ENCODE measurements at regions not wholly inside any gene's neighbourhood (a gene's known extent, or its start where the extent isn't known, plus 50 kb on each side); places are given as distances from the start of the nearest gene placed in this dataset.

DNA sequence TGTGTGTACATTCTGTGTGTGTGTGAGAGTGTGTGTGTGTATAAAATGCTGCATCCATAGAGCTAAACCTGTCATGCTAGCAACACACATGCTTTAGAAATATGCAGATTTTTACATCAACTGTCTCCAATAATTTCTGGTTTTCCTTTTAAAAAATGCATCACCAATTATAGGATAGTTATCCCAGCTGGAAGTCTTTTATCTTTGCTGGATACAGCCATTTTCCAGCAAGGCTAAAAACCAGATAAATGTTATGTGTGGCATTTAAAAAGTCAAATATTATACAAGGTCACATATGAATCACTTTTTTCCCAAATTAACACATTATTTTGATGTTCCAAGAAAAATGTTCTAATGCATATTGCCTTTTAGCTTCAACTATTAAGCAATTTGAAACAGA, 202.0 kb upstream of the IPO5 start:
- POLR2A ChIA-PET, result no interaction called here
- H3K79me2 ChIP-seq (ENCODE audit: control insufficient read depth, insufficient read depth, low read length), result no peaks in the 10 kb centered on the region
- Mint-ChIP-seq H3K27me3 (peaks cover 2% of the 10 kb centered on the region), H3K27ac (no peak overlapping the region), H3K4me1 (no peaks in the 10 kb centered on the region), H3K9me3 (ENCODE audit: insufficient read depth) (no peaks in the 10 kb centered on the region), H3K4me3 (no peak overlapping the region)
- no peak overlapping the region for H3K4me3 ChIP-seq (ENCODE audit: control extremely low read depth in 1 of 5, extremely low read depth in 1 of 5, insufficient read depth in 1 of 5, low read depth in 2 of 5, low read length in 4 of 5)
- peaks cover 0 to 6% (median 0%) of the 10 kb centered on the region in 3 donors for H3K9me3 ChIP-seq (ENCODE audit: control extremely low read depth in 1 of 3, control insufficient read depth in 2 of 3, insufficient read depth in 1 of 3, low read length in 2 of 3)
- no peak overlapping the region for H3K27ac ChIP-seq (ENCODE audit: low read length in 2 of 2)
- no peaks in the 10 kb centered on the region for H3K27me3 ChIP-seq (replicated peaks in 1 of 4; ENCODE audit: control extremely low read depth in 1 of 4, control insufficient read depth in 3 of 4, insufficient read depth in 4 of 4, low read length in 3 of 4)
- intact Hi-C loops (cut with micrococcal nuclease), result no loop called here
- no peak for DNase-seq
- H2AFZ ChIP-seq (ENCODE audit: insufficient read depth, low read depth, low read length, poor library complexity, severe bottlenecking), result no peak overlapping the region
- no peak overlapping the region for H3K4me2 ChIP-seq (replicated peaks; ENCODE audit: low read depth, low read length, poor library complexity, severe bottlenecking)
- no peaks in the 10 kb centered on the region for H3K4me1 ChIP-seq (ENCODE audit: control insufficient read depth in 2 of 2, insufficient read depth in 2 of 2, low read length in 2 of 2)
- CTCF ChIA-PET, result no interaction called here
- no peaks in the 10 kb centered on the region for H4K20me1 ChIP-seq (ENCODE audit: control insufficient read depth, insufficient read depth, low read length, poor library complexity, severe bottlenecking)
- no peak for ATAC-seq (ENCODE audit: low read depth)
- H3K36me3 ChIP-seq (replicated peaks in 1 of 2; ENCODE audit: control extremely low read depth in 1 of 2, control insufficient read depth in 1 of 2, extremely low read depth in 1 of 2, insufficient read depth in 2 of 2, low read length in 1 of 2), result no peaks in the 10 kb centered on the region
- TF ChIP-seq, protein P1, sequence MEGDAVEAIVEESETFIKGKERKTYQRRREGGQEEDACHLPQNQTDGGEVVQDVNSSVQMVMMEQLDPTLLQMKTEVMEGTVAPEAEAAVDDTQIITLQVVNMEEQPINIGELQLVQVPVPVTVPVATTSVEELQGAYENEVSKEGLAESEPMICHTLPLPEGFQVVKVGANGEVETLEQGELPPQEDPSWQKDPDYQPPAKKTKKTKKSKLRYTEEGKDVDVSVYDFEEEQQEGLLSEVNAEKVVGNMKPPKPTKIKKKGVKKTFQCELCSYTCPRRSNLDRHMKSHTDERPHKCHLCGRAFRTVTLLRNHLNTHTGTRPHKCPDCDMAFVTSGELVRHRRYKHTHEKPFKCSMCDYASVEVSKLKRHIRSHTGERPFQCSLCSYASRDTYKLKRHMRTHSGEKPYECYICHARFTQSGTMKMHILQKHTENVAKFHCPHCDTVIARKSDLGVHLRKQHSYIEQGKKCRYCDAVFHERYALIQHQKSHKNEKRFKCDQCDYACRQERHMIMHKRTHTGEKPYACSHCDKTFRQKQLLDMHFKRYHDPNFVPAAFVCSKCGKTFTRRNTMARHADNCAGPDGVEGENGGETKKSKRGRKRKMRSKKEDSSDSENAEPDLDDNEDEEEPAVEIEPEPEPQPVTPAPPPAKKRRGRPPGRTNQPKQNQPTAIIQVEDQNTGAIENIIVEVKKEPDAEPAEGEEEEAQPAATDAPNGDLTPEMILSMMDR (IDR thresholded peaks at IDR 0.05), result no peak
- TF ChIP-seq EZH2 (IDR thresholded peaks at IDR 0.05; ENCODE audit: borderline replicate concordance, insufficient read depth, low read depth, low read length, poor library complexity, severe bottlenecking), result no peak
- no peak overlapping the region for H3K9ac ChIP-seq (ENCODE audit: low read length)

- Histone ChIP-seq H3K27ac (ENCODE audit: low read length in 2 of 2) (no peak overlapping the region), H3K4me1 (ENCODE audit: control insufficient read depth in 2 of 2, insufficient read depth in 2 of 2, low read length in 2 of 2) (no peaks in the 10 kb centered on the region), H3K79me2 (ENCODE audit: control insufficient read depth, insufficient read depth, low read length) (no peaks in the 10 kb centered on the region), H3K36me3 (replicated peaks in 1 of 2; ENCODE audit: control extremely low read depth in 1 of 2, control insufficient read depth in 1 of 2, extremely low read depth in 1 of 2, insufficient read depth in 2 of 2, low read length in 1 of 2) (no peaks in the 10 kb centered on the region), H3K9me3 (ENCODE audit: control extremely low read depth in 1 of 3, control insufficient read depth in 2 of 3, insufficient read depth in 1 of 3, low read length in 2 of 3) (no peaks in the 10 kb centered on the region), H3K27me3 (replicated peaks in 1 of 4; ENCODE audit: control extremely low read depth in 1 of 4, control insufficient read depth in 3 of 4, insufficient read depth in 4 of 4, low read length in 3 of 4) (no peaks in the 10 kb centered on the region), H3K4me3 (ENCODE audit: control extremely low read depth in 1 of 5, extremely low read depth in 1 of 5, insufficient read depth in 1 of 5, low read depth in 2 of 5, low read length in 4 of 5) (no peak overlapping the region), H4K20me1 (ENCODE audit: control insufficient read depth, insufficient read depth, low read length, poor library complexity, severe bottlenecking) (no peaks in the 10 kb centered on the region), H2AFZ (ENCODE audit: insufficient read depth, low read depth, low read length, poor library complexity, severe bottlenecking) (no peak overlapping the region), H3K9ac (ENCODE audit: low read length) (no peak overlapping the region), H3K4me2 (replicated peaks; ENCODE audit: low read depth, low read length, poor library complexity, severe bottlenecking) (no peak overlapping the region)
- POLR2A ChIA-PET, result no interaction called here
- intact Hi-C loops (cut with micrococcal nuclease), result no loop called here
- Mint-ChIP-seq H3K9me3 (ENCODE audit: insufficient read depth) (no peaks in the 10 kb centered on the region), H3K27ac (no peak overlapping the region), H3K4me1 (no peaks in the 10 kb centered on the region), H3K4me3 (no peak overlapping the region), H3K27me3 (peaks cover 4% of the 10 kb centered on the region)
- DNase-seq, result no peak
- TF ChIP-seq, protein P1 (IDR thresholded peaks at IDR 0.05), result no peak
- TF ChIP-seq EZH2 (IDR thresholded peaks at IDR 0.05; ENCODE audit: borderline replicate concordance, insufficient read depth, low read depth, low read length, poor library complexity, severe bottlenecking), result no peak
- WGBS (ENCODE audit: insufficient coverage), result 81% methylated on average over 6 of the region's 7 CpGs
- CTCF ChIA-PET, result no interaction called here
- ATAC-seq (ENCODE audit: low read depth), result no peak
Observed at GRCh38 chr13:97752961-97753668, 200.4 kb upstream of the IPO5 start.

Measured in B cell (primary cell).